Left ventricle myocardium inferior (tissue), 1 donor: ENCODE measurements at regions not wholly inside any gene's neighbourhood (a gene's known extent, or its start where the extent isn't known, plus 50 kb on each side); places are given as distances from the start of the nearest gene placed in this dataset.

ENCODE experiments used
- DNase-seq: peaks from one replicate; pipeline ENCODE4 v3.0.0-alpha.2; 2020
- H3K27ac ChIP-seq: fragments of 200-600 bp; replicated peaks from 2 replicates; pipeline ENCODE4 v1.8.0; 2021
- H3K27me3 ChIP-seq: fragments of 200-600 bp; 2 replicates; pipeline ENCODE4 v1.8.0; 2021; ENCODE audit warnings: low read depth
- H3K36me3 ChIP-seq: fragments of 200-600 bp; 2 replicates; pipeline ENCODE4 v1.8.0; 2021
- H3K4me1 ChIP-seq: fragments of 200-600 bp; 2 replicates; pipeline ENCODE4 v1.8.0; 2021
- H3K4me3 ChIP-seq: fragments of 200-600 bp; 2 replicates; pipeline ENCODE4 v1.8.0; 2021; ENCODE audit warnings: mild to moderate bottlenecking, moderate library complexity
- H3K9me3 ChIP-seq: fragments of 200-600 bp; replicated peaks from 2 replicates; pipeline ENCODE4 v1.8.0; 2021
- CTCF ChIP-seq: fragments of 200-600 bp; IDR thresholded peaks from 2 replicates; pipeline ENCODE4 v1.8.0; 2021; ENCODE audit warnings: antibody characterized with exemption, mild to moderate bottlenecking, borderline replicate concordance
- intact Hi-C: fragments of 100-400 bp; cut with micrococcal nuclease; formaldehyde crosslinking; loops from one replicate; pipeline ENCODE4 v1.11.0; 2022
- donor health status: DM: no; HTN: yes; CAD: no; lungs with severe emphysema.

- H3K27me3 ChIP-seq, result peaks cover 85% of the 10 kb centered on the region
- H3K9me3 ChIP-seq, result peaks cover 19% of the 10 kb centered on the region
- no peak for TF ChIP-seq CTCF
- no peak overlapping the region for H3K27ac ChIP-seq
- no peaks in the 10 kb centered on the region for H3K4me1 ChIP-seq
- intact Hi-C loops, result no loop called here
- no peak for DNase-seq
- no peak overlapping the region for H3K4me3 ChIP-seq
- H3K36me3 ChIP-seq, result no peaks in the 10 kb centered on the region
Observed at GRCh38 chr17:79676796-79677195, 53.9 kb upstream of the ENPP7 start.

GRCh38 chr17:79675413-79675725 lies 55.4 kb upstream of the ENPP7 start:
- no peaks in the 10 kb centered on the region for H3K4me1 ChIP-seq
- H3K4me3 ChIP-seq, result no peak overlapping the region
- intact Hi-C loops, result no loop called here
- H3K9me3 ChIP-seq, result peaks cover 19% of the 10 kb centered on the region
- H3K27me3 ChIP-seq, result peaks cover 85% of the 10 kb centered on the region
- no peak for TF ChIP-seq CTCF
- H3K27ac ChIP-seq, result no peak overlapping the region
- DNase-seq, result peak; percentile 1
- no peaks in the 10 kb centered on the region for H3K36me3 ChIP-seq

GRCh38 chr17:79674506-79675412 lies 56.0 kb upstream of the ENPP7 start:
- H3K27me3 ChIP-seq, result peaks cover 85% of the 10 kb centered on the region
- intact Hi-C loops, result no loop called here
- H3K27ac ChIP-seq, result no peak overlapping the region
- no peaks in the 10 kb centered on the region for H3K4me1 ChIP-seq
- no peak for TF ChIP-seq CTCF
- DNase-seq, result peak; percentile 5
- peaks cover 19% of the 10 kb centered on the region for H3K9me3 ChIP-seq
- no peaks in the 10 kb centered on the region for H3K36me3 ChIP-seq
- no peak overlapping the region for H3K4me3 ChIP-seq

GRCh38 chr17:79673517-79673916 lies 57.2 kb upstream of the ENPP7 start:
- Histone ChIP-seq H3K27me3 (peaks cover 87% of the 10 kb centered on the region), H3K9me3 (peaks cover 19% of the 10 kb centered on the region)

GRCh38 chr17:79672496-79672895 lies 58.2 kb upstream of the ENPP7 start:
- Histone ChIP-seq H3K27ac (no peak overlapping the region), H3K27me3 (peaks cover 87% of the 10 kb centered on the region)

More at GRCh38 chr17:79673517-79673916, 57.2 kb upstream of the ENPP7 start:
- no peak for DNase-seq
- TF ChIP-seq CTCF, result no peak
- H3K27ac ChIP-seq, result no peak overlapping the region
- intact Hi-C loops, result no loop called here
- H3K36me3 ChIP-seq, result no peaks in the 10 kb centered on the region
- no peak overlapping the region for H3K4me3 ChIP-seq
- no peaks in the 10 kb centered on the region for H3K4me1 ChIP-seq

More at GRCh38 chr17:79672496-79672895, 58.2 kb upstream of the ENPP7 start:
- Histone ChIP-seq H3K4me1 (no peaks in the 10 kb centered on the region), H3K9me3 (peaks cover 19% of the 10 kb centered on the region), H3K36me3 (no peaks in the 10 kb centered on the region), H3K4me3 (no peak overlapping the region)
- intact Hi-C loops, result no loop called here
- no peak for TF ChIP-seq CTCF
- no peak for DNase-seq
